Prostate gland (tissue), 2 donors: ENCODE measurements at regions not wholly inside any gene's neighbourhood (a gene's known extent, or its start where the extent isn't known, plus 50 kb on each side); places are given as distances from the start of the nearest gene placed in this dataset.
"Not testable (repeated sequence)": the region's sequence is repeated elsewhere in the genome, so short reads cannot be mapped to it uniquely, and the experiment has no call there.

Source experiments
- DNase-seq: peaks from one replicate; pipeline ENCODE4 v3.0.0-alpha.2; 2019; ENCODE audit warnings: low spot score
- H3K27ac ChIP-seq, 2 donors: fragments of 200-600 bp; sonication (generic); 2 replicates each; pipeline ENCODE4 v1.5.1; 2017 to 2019
- H3K27me3 ChIP-seq: fragments of 200-600 bp; sonication (generic); replicated peaks from 2 replicates; pipeline ENCODE4 v1.5.1; 2019; ENCODE audit not compliant: insufficient read depth
- H3K36me3 ChIP-seq, 2 donors: fragments of 200-600 bp; sonication (generic); 1 replicate in 1 of 2; 2 replicates in 1 of 2; pipeline versions ENCODE4 v1.5.1 to v1.8.1; 2017 to 2019
- H3K4me1 ChIP-seq: fragments of 200-600 bp; sonication (generic); replicated peaks from 2 replicates; pipeline ENCODE4 v1.5.1; 2019
- H3K4me3 ChIP-seq, 2 donors: fragments of 200-600 bp; sonication (generic); 2 replicates each; pipeline ENCODE4 v1.5.1; 2017 to 2019
- H3K9me3 ChIP-seq: fragments of 200-600 bp; sonication (generic); 2 replicates; pipeline ENCODE4 v1.5.1; 2017
- CTCF ChIP-seq, 4 experiments: fragments of 200-600 bp in 2 of 4; fragments of 450-650 bp in 2 of 4; sonication (generic) in 2 of 4; IDR thresholded peaks; 1 replicate in 3 of 4; 2 replicates in 1 of 4; pipeline ENCODE4 v1.5.1; 2016 to 2019; ENCODE audit warnings: antibody characterized with exemption in 4 of 4, mild to moderate bottlenecking in 2 of 4, moderate library complexity in 2 of 4
- POLR2A ChIP-seq: fragments of 450-650 bp; IDR thresholded peaks from one replicate; pipeline ENCODE4 v1.6.1; 2016; ENCODE audit warnings: antibody characterized with exemption, mild to moderate bottlenecking
- POLR2AphosphoS5 ChIP-seq: sonication (generic); formaldehyde crosslinking; IDR thresholded peaks from one replicate; pipeline ENCODE4 v1.6.1; 2017; ENCODE audit warnings: antibody characterized with exemption
- WGBS: methylation state at CpG from one replicate; pipeline ENCODE4 v1.1.5; 2018; 5-methylcytosine and 5-hydroxymethylcytosine counted together
- intact Hi-C: fragments of 100-400 bp; cut with DNase I; formaldehyde crosslinking; loops from one replicate; pipeline ENCODE4 v1.14.2; 2022

DNA sequence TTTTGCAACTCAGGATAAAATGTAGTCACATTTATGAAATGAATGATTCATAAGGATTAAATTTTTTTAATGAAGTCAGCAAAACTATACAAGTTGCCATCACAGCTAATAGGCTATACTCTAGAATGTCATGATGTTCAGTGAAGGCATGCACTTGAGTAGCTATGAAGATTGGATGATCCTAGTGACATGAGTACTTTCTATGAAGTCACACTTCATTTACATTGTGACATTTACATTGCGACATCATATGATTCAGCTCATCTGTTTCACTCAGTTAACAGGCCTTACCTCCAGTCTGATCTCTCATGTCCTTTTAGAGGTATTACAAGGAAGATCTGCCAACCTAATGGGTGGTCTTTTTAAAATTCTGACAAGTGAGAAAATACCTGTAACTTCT is 82.7 kb upstream of the FGF13 start:
- no peaks in the 10 kb centered on the region for H3K9me3 ChIP-seq
- WGBS = 77% methylated on average over 1 of the region's 1 CpG
- no peaks in the 10 kb centered on the region for H3K36me3 ChIP-seq
- no peak for TF ChIP-seq CTCF (IDR thresholded peaks at IDR 0.05)
- no peaks in the 10 kb centered on the region for H3K27me3 ChIP-seq
- H3K27ac ChIP-seq = no peak overlapping the region
- no peak overlapping the region for H3K4me3 ChIP-seq
- intact Hi-C loops = no loop called here
- DNase-seq = no peak
- no peaks in the 10 kb centered on the region for H3K4me1 ChIP-seq

- no peaks in the 10 kb centered on the region for H3K4me1 ChIP-seq
- no peak for DNase-seq
- no peak overlapping the region for H3K4me3 ChIP-seq
- intact Hi-C loops = no loop called here
- no peaks in the 10 kb centered on the region for H3K36me3 ChIP-seq
- no peaks in the 10 kb centered on the region for H3K9me3 ChIP-seq
- TF ChIP-seq CTCF (IDR thresholded peaks at IDR 0.05) (no peak), POLR2A (no peak), POLR2AphosphoS5 (no peak)
- no peak overlapping the region for H3K27ac ChIP-seq
- WGBS = 35% methylated on average over 1 of the region's 1 CpG
- H3K27me3 ChIP-seq = no peaks in the 10 kb centered on the region
Observed at GRCh38 chrX:138791551-138791950, 80.0 kb upstream of the FGF13 start.

- Histone ChIP-seq H3K4me1 (no peaks in the 10 kb centered on the region), H3K27me3 (no peaks in the 10 kb centered on the region), H3K36me3 (no peaks in the 10 kb centered on the region), H3K27ac (no peak overlapping the region), H3K9me3 (no peaks in the 10 kb centered on the region), H3K4me3 (no peak overlapping the region)
- no peak for DNase-seq
- TF ChIP-seq POLR2A = no peak
- no peak for TF ChIP-seq CTCF (IDR thresholded peaks at IDR 0.05)
- TF ChIP-seq POLR2AphosphoS5 = no peak
- intact Hi-C loops = no loop called here
Observed at GRCh38 chrX:138788771-138789170, 77.3 kb upstream of the FGF13 start.

DNA sequence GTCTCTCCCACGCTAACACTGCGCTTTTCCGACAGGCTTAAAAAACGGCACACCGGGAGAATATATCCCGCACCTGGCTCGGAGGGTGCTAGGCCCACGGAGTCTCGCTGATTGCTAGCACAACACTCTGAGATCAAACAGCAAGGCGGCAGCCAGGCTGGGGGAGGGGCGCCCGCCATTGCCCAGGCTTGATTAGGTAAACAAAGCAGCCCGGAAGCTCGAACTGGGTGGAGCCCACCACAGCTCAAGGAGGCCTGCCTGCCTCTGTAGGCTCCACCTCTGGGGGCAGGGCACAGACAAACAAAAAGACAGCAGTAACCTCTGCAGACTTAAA is 67.0 kb upstream of the FGF13 start:
- H3K36me3 ChIP-seq, H3K27me3 ChIP-seq, DNase-seq, H3K9me3 ChIP-seq, H3K4me1 ChIP-seq, H3K27ac ChIP-seq, H3K4me3 ChIP-seq: not testable (repeated sequence)
- intact Hi-C loops = loop anchor here (10.0 kb wide), 1 partner anchor 776 kb away; no protein-coding TSS in a partner anchor
- whole genome bisulfite sequencing = 44% methylated on average over 5 of the region's 14 CpGs

DNA sequence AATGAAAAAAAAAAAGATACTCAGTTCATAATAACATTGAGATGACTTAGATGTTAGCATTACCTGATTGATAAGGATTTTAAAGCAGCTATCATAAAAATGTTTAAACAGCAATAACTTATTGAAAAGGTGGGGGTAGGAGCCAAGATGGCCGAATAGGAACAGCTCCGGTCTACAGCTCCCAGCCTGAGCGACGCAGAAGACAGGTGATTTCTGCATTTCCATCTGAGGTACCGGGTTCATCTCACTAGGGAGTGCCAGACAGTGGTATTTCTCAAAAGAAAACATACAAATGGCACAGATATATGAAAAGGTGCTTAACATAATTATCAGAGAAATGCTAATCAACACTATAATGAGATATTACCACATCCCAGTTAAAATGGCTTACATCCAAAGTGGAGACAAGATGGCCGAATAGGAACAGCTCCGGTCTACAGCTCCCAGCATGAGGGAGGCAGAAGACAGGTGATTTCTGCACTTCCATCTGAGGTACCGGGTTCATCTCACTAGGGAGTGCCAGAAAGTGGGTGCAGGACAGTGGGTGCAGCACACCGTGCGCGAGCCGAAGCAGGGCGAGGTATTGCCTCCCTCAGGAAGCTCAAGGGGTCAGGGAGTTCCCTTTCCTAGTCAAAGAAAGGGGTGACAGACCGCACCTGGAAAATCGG is 66.5 kb upstream of the FGF13 start:
- DNase-seq, H3K4me1 ChIP-seq, H3K27ac ChIP-seq, H3K9me3 ChIP-seq, H3K36me3 ChIP-seq, H3K4me3 ChIP-seq, H3K27me3 ChIP-seq: not testable (repeated sequence)
- intact Hi-C loops = loop anchor here (10.0 kb wide), 1 partner anchor 777 kb away; no protein-coding TSS in a partner anchor
- WGBS = 94% methylated on average over 12 of the region's 15 CpGs

DNA sequence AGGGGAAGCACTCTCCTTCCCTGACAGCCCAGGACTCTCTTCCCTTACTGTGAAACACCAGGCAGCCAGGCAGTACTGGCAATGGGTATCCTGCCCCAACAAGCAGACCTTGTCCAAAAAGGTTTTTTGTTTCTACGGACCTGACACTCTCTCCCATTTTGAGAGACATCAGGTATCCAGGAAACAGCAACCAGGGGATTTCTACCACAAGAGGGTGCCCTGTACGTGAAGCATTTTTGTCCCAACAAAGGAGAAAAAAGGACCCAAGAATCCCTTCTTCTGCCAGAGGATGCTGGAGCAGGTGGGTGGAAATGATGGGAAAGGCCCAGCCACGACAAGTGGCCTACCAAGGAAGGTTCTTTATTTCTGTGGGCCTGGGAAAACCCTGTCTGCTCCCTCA is 65.7 kb upstream of the FGF13 start:
- Histone ChIP-seq H3K27me3 (no peaks in the 10 kb centered on the region), H3K4me1 (no peaks in the 10 kb centered on the region), H3K27ac (no peak overlapping the region), H3K4me3 (no peak overlapping the region), H3K36me3 (no peaks in the 10 kb centered on the region), H3K9me3 (no peaks in the 10 kb centered on the region)
- 85% methylated on average over 3 of the region's 3 CpGs for WGBS
- intact Hi-C loops = loop anchor here (10.0 kb wide), 1 partner anchor 778 kb away; no protein-coding TSS in a partner anchor
- TF ChIP-seq POLR2A = no peak
- TF ChIP-seq POLR2AphosphoS5 = no peak
- TF ChIP-seq CTCF (IDR thresholded peaks at IDR 0.05) = no peak
- no peak for DNase-seq
